Neuronal stem cell (in vitro differentiated cells): ENCODE measurements at regions not wholly inside any gene's neighbourhood (a gene's known extent, or its start where the extent isn't known, plus 50 kb on each side); places are given as distances from the start of the nearest gene placed in this dataset.

Source experiments
- DNase-seq: peaks from one replicate; pipeline ENCODE4 v3.0.0-alpha.2; 2013; ENCODE audit warnings: low spot score
- H2AFZ ChIP-seq: one replicate; pipeline ENCODE4 v1.6.1; 2013; ENCODE audit warnings: mild to moderate bottlenecking, low read length, inconsistent platforms
- H2AK5ac ChIP-seq: 2 replicates; pipeline ENCODE4 v1.6.1; 2013; ENCODE audit warnings: low read depth, mild to moderate bottlenecking, inconsistent platforms, low read length, moderate library complexity, mixed read lengths
- H2BK120ac ChIP-seq: 2 replicates; pipeline ENCODE4 v1.6.1; 2013; ENCODE audit warnings: low read depth, mild to moderate bottlenecking, inconsistent platforms, low read length, moderate library complexity, mixed read lengths
- H2BK12ac ChIP-seq: one replicate; pipeline ENCODE4 v1.6.1; 2013; ENCODE audit warnings: low read length, inconsistent platforms
- H2BK15ac ChIP-seq: 2 replicates; pipeline ENCODE4 v1.6.1; 2013; ENCODE audit warnings: mild to moderate bottlenecking, low read length, inconsistent platforms, mixed read lengths
- H2BK5ac ChIP-seq: one replicate; pipeline ENCODE4 v1.6.1; 2013; ENCODE audit warnings: inconsistent platforms, mild to moderate bottlenecking, low read length, moderate library complexity
- H3K14ac ChIP-seq: one replicate; pipeline ENCODE4 v1.6.1; 2013; ENCODE audit warnings: low read length, inconsistent platforms
- H3K18ac ChIP-seq: 2 replicates; pipeline ENCODE4 v1.6.1; 2013; ENCODE audit warnings: low read length, inconsistent platforms
- H3K23ac ChIP-seq: 2 replicates; pipeline ENCODE4 v1.6.1; 2013; ENCODE audit warnings: low read depth, mild to moderate bottlenecking, mixed read lengths, low read length, inconsistent platforms; ENCODE audit not compliant: poor library complexity
- H3K27ac ChIP-seq: replicated peaks from 3 replicates; pipeline ENCODE4 v1.5.1; 2013; ENCODE audit warnings: low read length, inconsistent platforms
- H3K27me3 ChIP-seq, 3 experiments: 2 replicates each; pipeline ENCODE4 v1.6.1; 2013; ENCODE audit warnings: low read length in 3 of 3, mild to moderate bottlenecking in 2 of 3, inconsistent platforms in 1 of 3, low read depth in 1 of 3, mixed read lengths in 1 of 3, moderate library complexity in 1 of 3; ENCODE audit not compliant: control insufficient read depth in 3 of 3, insufficient read depth in 3 of 3
- H3K36me3 ChIP-seq, 2 donors: replicated peaks in 1 of 2; 2 replicates each; pipeline ENCODE4 v1.6.1; 2013; ENCODE audit warnings: low read length in 2 of 2; ENCODE audit not compliant: control insufficient read depth in 2 of 2, insufficient read depth in 2 of 2
- H3K4ac ChIP-seq: 2 replicates; pipeline ENCODE4 v1.6.1; 2013; ENCODE audit warnings: inconsistent platforms, mild to moderate bottlenecking, low read length, moderate library complexity
- H3K4me1 ChIP-seq, 2 donors: 1 replicate in 1 of 2; 2 replicates in 1 of 2; pipeline ENCODE4 v1.6.1; 2013; ENCODE audit warnings: low read length in 2 of 2, low read depth in 1 of 2; ENCODE audit not compliant: control insufficient read depth in 2 of 2, insufficient read depth in 1 of 2
- H3K4me2 ChIP-seq: one replicate; pipeline ENCODE4 v1.6.1; 2013; ENCODE audit warnings: mild to moderate bottlenecking, low read length, inconsistent platforms; ENCODE audit not compliant: insufficient read depth, poor library complexity, severe bottlenecking
- H3K4me3 ChIP-seq, 2 donors: 2 replicates each; pipeline ENCODE4 v1.5.1; 2013; ENCODE audit warnings: low read length in 2 of 2, mild to moderate bottlenecking in 2 of 2, inconsistent platforms in 1 of 2, moderate library complexity in 1 of 2
- H3K79me1 ChIP-seq: one replicate; pipeline ENCODE4 v1.6.1; 2013; ENCODE audit warnings: low read depth, mild to moderate bottlenecking, inconsistent platforms, low read length, moderate library complexity
- H3K9ac ChIP-seq: one replicate; pipeline ENCODE4 v1.6.1; 2013; ENCODE audit warnings: mild to moderate bottlenecking, low read depth, low read length, inconsistent platforms; ENCODE audit not compliant: poor library complexity
- H3K9me3 ChIP-seq, 2 donors: replicated peaks in 1 of 2; 2 replicates each; pipeline versions ENCODE3 to v1.6.1; 2013; ENCODE audit warnings: low read length in 2 of 2, mild to moderate bottlenecking in 2 of 2, inconsistent platforms in 1 of 2, low read depth in 1 of 2, mixed read lengths in 1 of 2, moderate library complexity in 1 of 2; ENCODE audit not compliant: control insufficient read depth in 2 of 2, insufficient read depth in 1 of 2
- H4K8ac ChIP-seq: one replicate; pipeline ENCODE4 v1.6.1; 2013; ENCODE audit warnings: low read depth, mild to moderate bottlenecking, inconsistent platforms, low read length, moderate library complexity
- H4K91ac ChIP-seq: one replicate; pipeline ENCODE4 v1.6.1; 2013; ENCODE audit warnings: low read length, low read depth, mild to moderate bottlenecking, inconsistent platforms; ENCODE audit not compliant: poor library complexity
- WGBS, 2 donors: extraction: QIAGEN DNeasy Blood & Tissue Kit; methylation state at CpG; one replicate each; pipeline ENCODE4 v1.1.7; 2013; ENCODE audit warnings: missing lambda C conversion rate in 2 of 2, mixed read lengths in 1 of 2; ENCODE audit not compliant: insufficient read length in 2 of 2, insufficient replicate concordance in 1 of 2; ENCODE audit errors: extremely low coverage in 2 of 2; 5-methylcytosine and 5-hydroxymethylcytosine counted together

DNA sequence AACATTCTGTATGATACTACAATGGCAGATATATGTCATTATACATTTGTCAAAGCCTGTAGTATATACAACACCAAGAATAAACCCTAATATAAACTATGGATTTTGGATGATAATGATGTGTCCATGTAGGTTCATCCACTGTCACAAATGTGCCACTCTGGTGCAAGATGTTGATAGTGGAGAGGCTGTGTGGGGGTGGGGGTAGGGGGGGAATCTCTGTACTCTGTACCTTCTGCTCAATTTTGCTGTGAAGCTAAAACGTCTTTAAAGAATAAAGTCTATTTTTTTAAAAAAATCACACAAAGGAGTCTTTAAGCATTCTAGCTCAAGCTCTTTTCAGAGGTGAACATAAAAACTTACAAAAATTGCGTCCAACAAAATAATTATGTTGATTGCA, 88.2 kb upstream of the ABI3BP start:
- H2BK120ac ChIP-seq = no peak overlapping the region
- H3K14ac ChIP-seq = no peak overlapping the region
- no CpG with 5 or more reads among the region's 2 CpGs for WGBS, 2 donors
- no peak overlapping the region for H2BK12ac ChIP-seq
- no peak overlapping the region for H3K4ac ChIP-seq
- H3K9me3 ChIP-seq = no peaks in the 10 kb centered on the region
- H3K79me1 ChIP-seq = no peaks in the 10 kb centered on the region
- H3K9ac ChIP-seq = no peak overlapping the region
- H3K27ac ChIP-seq = no peak overlapping the region
- H3K18ac ChIP-seq = no peak overlapping the region
- no peaks in the 10 kb centered on the region for H3K27me3 ChIP-seq
- no peaks in the 10 kb centered on the region for H3K4me1 ChIP-seq
- no peak overlapping the region for H2BK5ac ChIP-seq
- no peak overlapping the region for H4K8ac ChIP-seq
- no peaks in the 10 kb centered on the region for H3K36me3 ChIP-seq
- H2AFZ ChIP-seq = no peak overlapping the region
- H2AK5ac ChIP-seq = no peak overlapping the region
- no peak overlapping the region for H3K23ac ChIP-seq
- no peak for DNase-seq
- H3K4me2 ChIP-seq = no peak overlapping the region
- H2BK15ac ChIP-seq = no peak overlapping the region
- no peak overlapping the region for H3K4me3 ChIP-seq
- H4K91ac ChIP-seq = no peak overlapping the region

DNA sequence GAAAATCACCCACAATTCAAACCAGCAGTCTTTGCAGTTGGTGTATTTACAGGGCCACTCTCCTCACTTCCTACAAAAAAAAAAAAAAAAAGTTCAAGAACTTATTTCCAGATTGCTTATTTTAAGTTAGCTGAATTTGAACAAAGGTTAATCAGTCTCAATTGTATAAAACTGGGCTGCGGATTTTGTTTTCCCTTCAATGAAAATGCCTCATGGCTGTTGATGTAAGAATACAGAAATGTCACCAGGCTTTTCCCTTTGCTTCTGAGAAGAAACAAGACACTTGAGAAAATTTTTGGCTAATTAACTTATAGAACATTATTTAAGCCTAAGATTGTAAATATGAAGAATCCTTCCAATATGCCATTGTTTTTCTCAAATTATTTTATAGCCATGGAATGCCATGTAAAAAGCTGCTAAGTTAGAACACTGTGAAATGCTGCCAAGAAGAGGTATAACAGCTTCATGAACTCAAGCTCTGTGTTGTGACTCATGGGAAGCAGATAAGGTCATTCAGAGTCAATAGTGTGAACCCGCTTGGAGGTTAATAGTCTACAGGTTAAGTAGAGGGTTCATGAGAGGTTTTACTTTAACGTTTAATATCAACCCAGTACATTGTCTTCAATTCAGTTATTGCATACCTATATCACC, 84.3 kb upstream of the ABI3BP start:
- no peak overlapping the region for H2BK120ac ChIP-seq
- H3K9me3 ChIP-seq = peaks cover 0 to 2% of the 10 kb centered on the region in 2 donors
- H3K18ac ChIP-seq = no peak overlapping the region
- H3K14ac ChIP-seq = no peak overlapping the region
- H3K36me3 ChIP-seq = no peaks in the 10 kb centered on the region
- no peak overlapping the region for H4K8ac ChIP-seq
- H2AK5ac ChIP-seq = no peak overlapping the region
- no peaks in the 10 kb centered on the region for H3K4me1 ChIP-seq
- DNase-seq = no peak
- H4K91ac ChIP-seq = no peak overlapping the region
- H3K27ac ChIP-seq = no peak overlapping the region
- no peak overlapping the region for H3K4me2 ChIP-seq
- WGBS, 2 donors = no CpG with 5 or more reads among the region's 3 CpGs
- H3K4ac ChIP-seq = no peak overlapping the region
- H2BK15ac ChIP-seq = no peak overlapping the region
- no peak overlapping the region for H3K23ac ChIP-seq
- H3K9ac ChIP-seq = no peak overlapping the region
- no peaks in the 10 kb centered on the region for H3K79me1 ChIP-seq
- H3K27me3 ChIP-seq = no peaks in the 10 kb centered on the region
- H2BK12ac ChIP-seq = no peak overlapping the region
- H2AFZ ChIP-seq = no peak overlapping the region
- H2BK5ac ChIP-seq = no peak overlapping the region
- no peak overlapping the region for H3K4me3 ChIP-seq

- no peak overlapping the region for H3K27ac ChIP-seq
- no peaks in the 10 kb centered on the region for H3K27me3 ChIP-seq
- H2AFZ ChIP-seq = no peak overlapping the region
- H2BK12ac ChIP-seq = no peak overlapping the region
- no peak overlapping the region for H2BK15ac ChIP-seq
- H2BK5ac ChIP-seq = no peak overlapping the region
- no peak overlapping the region for H3K4me3 ChIP-seq
- H3K4ac ChIP-seq = no peak overlapping the region
- H3K79me1 ChIP-seq = no peaks in the 10 kb centered on the region
- no peak overlapping the region for H4K91ac ChIP-seq
- H3K14ac ChIP-seq = no peak overlapping the region
- H2BK120ac ChIP-seq = no peak overlapping the region
- H3K18ac ChIP-seq = no peak overlapping the region
- no peak overlapping the region for H4K8ac ChIP-seq
- no peak overlapping the region for H3K4me2 ChIP-seq
- WGBS, 2 donors = no CpG with 5 or more reads among the region's 2 CpGs
- H3K4me1 ChIP-seq = peaks cover 0 to 1% of the 10 kb centered on the region in 2 donors
- no peak for DNase-seq
- no peak overlapping the region for H3K23ac ChIP-seq
- no peak overlapping the region for H2AK5ac ChIP-seq
- no peaks in the 10 kb centered on the region for H3K36me3 ChIP-seq
- H3K9me3 ChIP-seq = peaks cover 0 to 2% of the 10 kb centered on the region in 2 donors
- H3K9ac ChIP-seq = no peak overlapping the region
Measured at GRCh38 chr3:101074518-101074917, 81.3 kb upstream of the ABI3BP start.

- H3K23ac ChIP-seq = no peak overlapping the region
- no peak overlapping the region for H2AFZ ChIP-seq
- no peak overlapping the region for H3K4ac ChIP-seq
- no peak overlapping the region for H2BK5ac ChIP-seq
- no peak overlapping the region for H3K14ac ChIP-seq
- no peak overlapping the region for H3K18ac ChIP-seq
- H3K4me1 ChIP-seq = peaks cover 0 to 1% of the 10 kb centered on the region in 2 donors
- no peak overlapping the region for H2AK5ac ChIP-seq
- no peak overlapping the region for H2BK120ac ChIP-seq
- no peak overlapping the region for H3K9ac ChIP-seq
- no peak overlapping the region for H2BK15ac ChIP-seq
- H3K27ac ChIP-seq = no peak overlapping the region
- no peak overlapping the region for H2BK12ac ChIP-seq
- no peaks in the 10 kb centered on the region for H3K79me1 ChIP-seq
- H3K4me3 ChIP-seq = no peak overlapping the region
- H4K8ac ChIP-seq = no peak overlapping the region
- H3K9me3 ChIP-seq = peaks cover 0 to 2% of the 10 kb centered on the region in 2 donors
- no peak for DNase-seq
- H4K91ac ChIP-seq = no peak overlapping the region
- no peaks in the 10 kb centered on the region for H3K27me3 ChIP-seq
- no peak overlapping the region for H3K4me2 ChIP-seq
- H3K36me3 ChIP-seq = no peaks in the 10 kb centered on the region
- no CpG with 5 or more reads among the region's 4 CpGs for WGBS, 2 donors
Measured at GRCh38 chr3:101072300-101072699, 79.1 kb upstream of the ABI3BP start.
